ENCODE measurements at regions not wholly inside any gene's neighbourhood (a gene's known extent, or its start where the extent isn't known, plus 50 kb on each side); places are given as distances from the start of the nearest gene placed in this dataset.
A peak's percentile ranks its signal among the peaks of the same experiment; 100 is the strongest.
"Not testable (repeated sequence)": the region's sequence is repeated elsewhere in the genome, so short reads cannot be mapped to it uniquely, and the experiment has no call there.

GRCh38 chr20:17891131-17891530 lies 77.5 kb downstream of the SNX5 start:
- not testable (repeated sequence) for H3K27me3 Mint-ChIP-seq, H3K36me3 Mint-ChIP-seq, H3K4me1 Mint-ChIP-seq, H3K9me3 Mint-ChIP-seq, H3K4me3 Mint-ChIP-seq, H3K27ac Mint-ChIP-seq

DNA sequence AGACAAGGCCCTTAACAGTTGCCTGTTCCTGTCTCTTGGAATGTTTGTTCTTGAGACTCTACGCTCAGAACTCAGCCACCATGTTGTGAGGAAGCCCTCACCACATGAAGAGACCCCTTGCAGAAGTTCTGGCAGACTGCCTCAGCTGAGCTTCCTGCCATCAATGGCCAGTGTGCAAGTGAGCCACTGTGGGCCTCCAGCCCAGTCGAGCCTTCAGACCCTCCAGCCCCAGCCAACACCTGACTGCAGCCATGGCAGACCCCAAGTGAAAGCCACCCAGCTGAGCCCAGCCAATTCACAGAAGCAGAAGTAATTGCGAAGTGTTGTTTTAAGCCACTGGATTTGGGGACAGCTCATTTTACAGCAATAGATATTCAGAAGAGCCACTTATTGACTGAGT lies 78.3 kb downstream of the SNX5 start:
- Mint-ChIP-seq H3K4me1 (peaks cover under 1% of the 10 kb centered on the region), H3K36me3 (no peaks in the 10 kb centered on the region), H3K27me3 (peaks cover 6% of the 10 kb centered on the region), H3K27ac (no peak overlapping the region), H3K9me3 (no peaks in the 10 kb centered on the region), H3K4me3 (no peak overlapping the region)

- no peaks in the 10 kb centered on the region for H3K9me3 Mint-ChIP-seq
- H3K27me3 Mint-ChIP-seq, result peaks cover 6% of the 10 kb centered on the region
- H3K36me3 Mint-ChIP-seq, result no peaks in the 10 kb centered on the region
- H3K4me1 Mint-ChIP-seq, result no peaks in the 10 kb centered on the region
- no peak overlapping the region for H3K27ac Mint-ChIP-seq
- H3K4me3 Mint-ChIP-seq, result no peak overlapping the region
These were observed 79.4 kb downstream of the SNX5 start for GRCh38 chr20:17889226-17889625.

- H3K4me3 Mint-ChIP-seq, result no peak overlapping the region
- no peaks in the 10 kb centered on the region for H3K36me3 Mint-ChIP-seq
- no peaks in the 10 kb centered on the region for H3K4me1 Mint-ChIP-seq
- H3K27me3 Mint-ChIP-seq, result peaks cover 6% of the 10 kb centered on the region
- H3K9me3 Mint-ChIP-seq, result no peaks in the 10 kb centered on the region
- no peak overlapping the region for H3K27ac Mint-ChIP-seq
These were observed 80.5 kb downstream of the SNX5 start for GRCh38 chr20:17888044-17888443.

DNA sequence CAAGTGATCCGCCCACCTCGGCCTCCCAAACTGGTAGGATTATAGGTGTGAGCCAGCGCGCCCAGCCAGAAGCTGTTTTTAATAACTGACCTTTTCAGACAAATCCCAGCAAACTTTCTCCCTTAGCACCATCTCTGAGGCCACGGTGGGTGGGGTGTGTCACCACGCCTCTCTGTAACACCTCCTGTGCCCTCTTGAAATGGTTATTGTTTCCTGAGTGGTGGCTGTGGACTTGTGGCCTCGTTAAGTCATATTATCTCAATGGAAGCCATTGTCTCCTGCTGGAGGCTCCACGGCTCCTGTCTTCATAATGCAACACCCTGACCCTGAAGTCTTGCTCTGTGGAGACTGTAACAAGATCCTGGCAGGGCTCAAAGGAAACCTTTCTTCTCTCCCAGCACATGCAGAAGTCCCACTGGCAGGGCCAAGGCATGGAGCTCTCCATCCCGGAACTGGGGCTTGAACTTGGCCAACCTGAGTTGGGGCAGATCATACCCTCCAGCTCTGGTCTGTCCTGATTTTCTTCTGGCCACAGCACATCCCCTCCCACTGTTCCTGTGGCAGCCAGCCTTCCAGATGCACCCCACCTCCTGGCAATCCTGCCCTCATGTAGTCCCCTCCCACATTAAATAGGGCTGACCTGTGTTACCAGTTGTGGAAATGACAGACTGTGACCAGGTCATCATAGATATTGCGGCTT lies 81.1 kb downstream of the SNX5 start:
- Mint-ChIP-seq H3K36me3 (no peaks in the 10 kb centered on the region), H3K27me3 (peaks cover 5% of the 10 kb centered on the region), H3K4me3 (no peak overlapping the region), H3K9me3 (no peaks in the 10 kb centered on the region), H3K27ac (no peak overlapping the region), H3K4me1 (no peaks in the 10 kb centered on the region)

DNA sequence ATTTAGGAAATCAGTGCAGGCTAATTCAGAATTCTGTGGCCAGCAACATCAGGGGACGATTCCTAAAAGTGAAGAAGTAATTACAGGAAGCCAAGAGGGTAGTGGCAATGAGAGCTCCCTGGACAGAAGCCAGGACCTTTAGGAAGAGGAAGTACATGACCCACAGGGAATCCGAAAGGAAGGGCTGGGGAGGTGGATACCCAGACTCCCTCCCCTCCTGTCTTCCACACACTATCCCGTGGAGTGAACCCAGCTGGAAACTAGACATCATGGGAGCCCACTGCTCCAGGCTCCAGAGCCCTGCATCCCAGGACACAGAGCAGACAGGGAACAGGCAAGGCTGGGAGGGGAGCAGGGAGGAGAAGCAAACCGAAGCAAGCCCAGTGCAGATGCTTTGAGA lies 83.0 kb downstream of the SNX5 start:
- Mint-ChIP-seq H3K27me3 (peaks cover 5% of the 10 kb centered on the region), H3K4me1 (no peaks in the 10 kb centered on the region), H3K36me3 (no peaks in the 10 kb centered on the region), H3K9me3 (no peaks in the 10 kb centered on the region), H3K4me3 (no peak overlapping the region), H3K27ac (no peak overlapping the region)

DNA sequence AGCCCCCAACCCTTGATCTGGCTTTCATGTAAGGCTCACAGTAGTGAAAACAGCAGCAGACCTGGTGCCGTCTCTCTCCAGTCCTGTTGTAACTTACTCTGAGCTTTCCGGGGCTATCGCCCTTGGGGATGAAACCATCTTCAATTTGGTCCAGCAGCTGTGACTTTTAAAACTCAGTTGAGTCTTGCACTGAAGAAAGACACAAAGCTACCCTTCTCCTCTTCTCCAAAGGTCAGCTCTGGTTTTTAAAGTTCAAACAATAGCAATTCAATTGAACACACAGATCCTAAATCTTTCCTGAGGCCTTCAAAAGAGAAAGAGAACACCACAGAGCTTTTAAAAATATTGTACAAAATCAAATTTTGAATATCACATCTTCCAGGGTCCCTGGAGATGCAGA lies 83.5 kb downstream of the SNX5 start:
- no peaks in the 10 kb centered on the region for H3K4me1 Mint-ChIP-seq
- H3K4me3 Mint-ChIP-seq, result no peak overlapping the region
- no peaks in the 10 kb centered on the region for H3K36me3 Mint-ChIP-seq
- no peak overlapping the region for H3K27ac Mint-ChIP-seq
- no peaks in the 10 kb centered on the region for H3K9me3 Mint-ChIP-seq
- H3K27me3 Mint-ChIP-seq, result peaks cover 5% of the 10 kb centered on the region

- no peaks in the 10 kb centered on the region for H3K4me1 Mint-ChIP-seq
- no peaks in the 10 kb centered on the region for H3K9me3 Mint-ChIP-seq
- H3K27ac Mint-ChIP-seq, result peak overlapping the region; percentile 14
- no peak overlapping the region for H3K4me3 Mint-ChIP-seq
- no peaks in the 10 kb centered on the region for H3K36me3 Mint-ChIP-seq
- H3K27me3 Mint-ChIP-seq, result peaks cover under 1% of the 10 kb centered on the region
These were observed 84.1 kb downstream of the SNX5 start for GRCh38 chr20:17884307-17885003.

- Mint-ChIP-seq H3K36me3 (no peaks in the 10 kb centered on the region), H3K27me3 (no peaks in the 10 kb centered on the region), H3K9me3 (no peaks in the 10 kb centered on the region), H3K27ac (no peak overlapping the region), H3K4me3 (no peak overlapping the region), H3K4me1 (peaks cover 5% of the 10 kb centered on the region)
These were observed 84.8 kb downstream of the SNX5 start for GRCh38 chr20:17883592-17884306.

- Mint-ChIP-seq H3K27ac (no peak overlapping the region), H3K36me3 (no peaks in the 10 kb centered on the region), H3K4me3 (no peak overlapping the region), H3K9me3 (no peaks in the 10 kb centered on the region), H3K4me1 (peaks cover 12% of the 10 kb centered on the region), H3K27me3 (no peaks in the 10 kb centered on the region)
These were observed 85.6 kb downstream of the SNX5 start for GRCh38 chr20:17882834-17883591.

DNA sequence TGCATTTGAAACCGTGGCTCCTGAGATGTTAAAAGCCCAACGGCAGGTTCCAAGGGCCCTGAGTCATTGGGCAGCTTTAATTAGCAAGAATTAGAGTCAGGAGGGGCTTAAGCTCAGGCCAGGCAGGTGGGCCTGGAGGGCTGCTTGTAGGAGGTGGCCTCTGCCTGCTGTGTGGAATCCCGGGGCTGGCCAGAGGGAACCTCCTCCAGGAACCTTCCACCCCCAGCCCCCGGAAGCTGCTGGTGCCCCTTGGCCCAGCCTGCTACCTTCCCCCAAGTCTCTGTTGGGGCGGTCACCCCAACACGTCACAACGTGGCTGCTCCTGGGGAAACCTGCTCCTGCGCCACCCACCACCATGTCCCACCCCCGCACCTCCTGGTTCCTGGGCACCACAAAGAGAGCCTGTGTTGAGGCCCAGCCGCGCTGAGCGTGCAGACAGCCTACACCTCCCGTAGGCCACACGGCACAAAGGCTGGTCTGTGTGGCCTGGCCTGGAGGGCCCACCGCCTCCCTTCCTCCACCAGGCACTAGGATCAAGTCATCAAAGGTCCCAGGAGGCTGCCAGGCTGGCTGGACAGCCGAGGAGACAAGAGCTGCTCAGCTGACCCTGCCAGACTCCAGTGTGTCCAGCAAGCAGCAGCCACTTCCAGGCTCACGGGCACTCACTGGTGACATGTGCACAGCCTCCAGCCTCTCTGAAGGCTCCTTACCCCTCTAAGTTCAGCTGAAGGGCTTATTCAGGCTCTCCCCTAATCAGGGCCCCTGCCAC lies 86.3 kb downstream of the SNX5 start:
- no peaks in the 10 kb centered on the region for H3K9me3 Mint-ChIP-seq
- H3K27me3 Mint-ChIP-seq, result no peaks in the 10 kb centered on the region
- peaks cover 13% of the 10 kb centered on the region for H3K4me1 Mint-ChIP-seq
- no peak overlapping the region for H3K4me3 Mint-ChIP-seq
- H3K27ac Mint-ChIP-seq, result no peak overlapping the region
- H3K36me3 Mint-ChIP-seq, result no peaks in the 10 kb centered on the region

- H3K36me3 Mint-ChIP-seq, result no peaks in the 10 kb centered on the region
- peaks cover 13% of the 10 kb centered on the region for H3K4me1 Mint-ChIP-seq
- H3K9me3 Mint-ChIP-seq, result no peaks in the 10 kb centered on the region
- no peak overlapping the region for H3K27ac Mint-ChIP-seq
- no peak overlapping the region for H3K4me3 Mint-ChIP-seq
- no peaks in the 10 kb centered on the region for H3K27me3 Mint-ChIP-seq
These were observed 86.9 kb downstream of the SNX5 start for GRCh38 chr20:17881741-17882064.

GRCh38 chr20:17878912-17879602 lies 89.5 kb downstream of the SNX5 start:
- H3K36me3 Mint-ChIP-seq, result no peaks in the 10 kb centered on the region
- H3K4me1 Mint-ChIP-seq, result peaks cover 13% of the 10 kb centered on the region
- no peaks in the 10 kb centered on the region for H3K27me3 Mint-ChIP-seq
- H3K9me3 Mint-ChIP-seq, result no peaks in the 10 kb centered on the region
- no peak overlapping the region for H3K4me3 Mint-ChIP-seq
- H3K27ac Mint-ChIP-seq, result no peak overlapping the region

DNA sequence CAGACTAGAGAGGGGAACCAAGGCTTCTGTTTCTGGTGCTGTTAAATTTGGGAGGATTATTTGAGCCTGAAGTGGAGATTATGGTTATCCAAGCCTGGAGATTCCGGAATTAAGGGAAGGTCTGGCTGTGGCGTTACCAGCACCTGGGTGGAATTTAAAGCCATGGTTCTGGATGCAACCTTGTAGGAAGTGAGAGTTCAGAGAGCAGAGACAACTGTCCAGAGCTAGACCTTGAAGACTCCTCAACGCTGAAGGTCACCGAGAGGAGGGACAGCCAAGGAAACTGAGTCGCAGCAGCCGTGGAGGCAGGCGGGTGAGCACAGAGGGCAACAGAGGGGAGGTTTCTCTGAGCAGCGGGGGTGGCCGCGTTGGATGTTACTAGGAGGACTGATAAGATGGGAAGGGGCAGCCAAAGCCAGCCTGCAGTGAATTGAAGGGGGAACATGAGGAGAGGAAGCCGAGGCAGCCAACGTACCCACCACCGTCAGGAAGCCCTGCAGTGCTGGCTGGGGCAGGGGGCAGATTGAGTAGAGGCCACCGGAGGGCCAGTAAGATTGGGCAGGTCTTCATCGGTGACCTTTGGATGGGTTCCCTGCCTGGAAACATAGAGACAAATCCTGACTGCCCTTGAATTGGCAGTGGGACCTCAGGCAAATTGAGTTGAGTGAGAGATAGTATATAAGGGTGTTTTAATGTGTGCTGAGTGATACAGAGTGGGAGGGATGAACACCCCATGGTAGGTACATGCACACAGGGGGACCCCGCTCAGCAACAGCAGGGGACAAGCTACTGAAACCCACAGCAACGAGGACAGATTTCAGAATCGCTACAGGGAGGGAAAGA lies 90.3 kb downstream of the SNX5 start:
- Mint-ChIP-seq H3K4me3 (no peak overlapping the region), H3K27ac (no peak overlapping the region), H3K4me1 (peaks cover 13% of the 10 kb centered on the region), H3K9me3 (no peaks in the 10 kb centered on the region), H3K27me3 (no peaks in the 10 kb centered on the region), H3K36me3 (no peaks in the 10 kb centered on the region)
